ENCODE measurements at regions not wholly inside any gene's neighbourhood (a gene's known extent, or its start where the extent isn't known, plus 50 kb on each side); places are given as distances from the start of the nearest gene placed in this dataset.
"Not testable (repeated sequence)": the region's sequence is repeated elsewhere in the genome, so short reads cannot be mapped to it uniquely, and the experiment has no call there.

DNA sequence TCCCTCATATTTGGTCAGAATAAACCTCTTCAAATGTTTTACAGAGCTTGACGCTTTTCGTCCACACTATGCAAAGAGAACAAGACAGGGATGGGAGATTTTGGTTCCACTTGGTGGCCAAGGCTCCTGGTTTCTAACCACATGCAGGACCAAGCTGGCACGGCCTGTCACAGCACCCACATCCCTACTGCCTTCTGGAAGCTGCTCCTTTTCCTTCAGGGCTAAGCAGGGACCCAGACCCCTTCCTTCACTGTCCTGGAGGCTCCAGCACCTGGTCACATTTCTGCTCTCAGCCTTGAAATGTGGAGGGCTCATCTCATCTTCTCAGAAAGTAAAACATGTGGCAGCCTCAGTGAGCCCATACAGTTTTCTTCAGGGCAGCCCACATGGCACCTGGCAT lies 50.4 kb upstream of the ARHGEF7 start:
- no peak overlapping the region for H3K27ac Mint-ChIP-seq
- no peak for DNase-seq (ENCODE audit: low spot score)
- no peak overlapping the region for H3K4me3 Mint-ChIP-seq (ENCODE audit: low read depth)
- no peaks in the 10 kb centered on the region for H3K36me3 Mint-ChIP-seq (ENCODE audit: low read depth)
- intact Hi-C loops (cut with micrococcal nuclease) = loop anchor here (5.0 kb wide), 2 partner anchors 48 to 122 kb away; no protein-coding TSS in a partner anchor
- no peaks in the 10 kb centered on the region for H3K9me3 Mint-ChIP-seq
- peaks cover 51% of the 10 kb centered on the region for H3K27me3 Mint-ChIP-seq (ENCODE audit: low read depth)
- H3K4me1 Mint-ChIP-seq (ENCODE audit: low read depth) = peaks cover 6% of the 10 kb centered on the region

DNA sequence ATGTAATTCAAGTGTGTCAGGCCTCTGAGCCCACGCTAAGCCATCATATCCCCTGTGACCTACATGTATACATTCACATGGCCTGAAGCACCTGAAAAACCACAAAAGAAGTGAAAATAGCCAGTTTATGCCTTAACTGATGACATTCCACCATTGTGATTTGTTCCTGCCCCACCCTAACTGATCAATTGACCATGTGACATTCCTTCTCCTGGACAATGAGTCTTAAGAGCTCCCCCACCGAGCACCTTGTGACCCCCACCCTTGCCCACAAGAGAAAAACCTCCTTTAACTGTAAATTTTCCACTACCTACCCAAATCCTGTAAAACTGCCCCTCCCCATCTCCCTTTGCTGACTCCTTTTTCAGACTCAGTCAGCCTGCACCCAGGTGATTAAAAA lies 52.1 kb upstream of the ARHGEF7 start:
- Mint-ChIP-seq H3K9me3 (no peaks in the 10 kb centered on the region), H3K27me3 (ENCODE audit: low read depth) (peaks cover 42% of the 10 kb centered on the region), H3K27ac (no peak overlapping the region), H3K36me3 (ENCODE audit: low read depth) (no peaks in the 10 kb centered on the region), H3K4me1 (ENCODE audit: low read depth) (peaks cover 6% of the 10 kb centered on the region), H3K4me3 (ENCODE audit: low read depth) (no peak overlapping the region)
- intact Hi-C loops (cut with micrococcal nuclease) = no loop called here
- no peak for DNase-seq (ENCODE audit: low spot score)

DNA sequence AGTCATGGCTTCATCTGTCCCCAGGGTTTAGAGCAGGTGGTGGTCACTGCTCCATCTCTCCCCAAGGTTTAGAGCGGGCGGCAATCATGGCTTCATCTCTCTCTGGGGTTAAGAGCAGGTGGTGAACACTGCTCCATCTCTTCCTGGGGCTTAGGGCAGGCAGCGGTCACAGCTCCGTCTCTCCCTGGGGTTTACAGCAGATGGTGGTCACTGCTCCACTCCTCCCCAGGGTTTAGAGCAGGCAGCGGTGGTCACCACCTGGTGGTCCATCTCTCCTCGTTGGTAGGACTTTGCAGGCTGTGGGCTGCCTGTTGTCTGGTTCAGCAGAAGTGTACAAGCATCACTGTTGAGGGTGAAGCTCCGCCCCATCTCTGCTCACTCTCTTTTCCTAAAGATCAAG lies 52.8 kb upstream of the ARHGEF7 start:
- Mint-ChIP-seq H3K27ac (no peak overlapping the region), H3K4me3 (ENCODE audit: low read depth) (no peak overlapping the region), H3K4me1 (ENCODE audit: low read depth) (peaks cover 3% of the 10 kb centered on the region), H3K27me3 (ENCODE audit: low read depth) (peaks cover 45% of the 10 kb centered on the region), H3K36me3 (ENCODE audit: low read depth) (no peaks in the 10 kb centered on the region), H3K9me3 (no peaks in the 10 kb centered on the region)
- intact Hi-C loops (cut with micrococcal nuclease) = no loop called here
- DNase-seq (ENCODE audit: low spot score) = no peak

DNA sequence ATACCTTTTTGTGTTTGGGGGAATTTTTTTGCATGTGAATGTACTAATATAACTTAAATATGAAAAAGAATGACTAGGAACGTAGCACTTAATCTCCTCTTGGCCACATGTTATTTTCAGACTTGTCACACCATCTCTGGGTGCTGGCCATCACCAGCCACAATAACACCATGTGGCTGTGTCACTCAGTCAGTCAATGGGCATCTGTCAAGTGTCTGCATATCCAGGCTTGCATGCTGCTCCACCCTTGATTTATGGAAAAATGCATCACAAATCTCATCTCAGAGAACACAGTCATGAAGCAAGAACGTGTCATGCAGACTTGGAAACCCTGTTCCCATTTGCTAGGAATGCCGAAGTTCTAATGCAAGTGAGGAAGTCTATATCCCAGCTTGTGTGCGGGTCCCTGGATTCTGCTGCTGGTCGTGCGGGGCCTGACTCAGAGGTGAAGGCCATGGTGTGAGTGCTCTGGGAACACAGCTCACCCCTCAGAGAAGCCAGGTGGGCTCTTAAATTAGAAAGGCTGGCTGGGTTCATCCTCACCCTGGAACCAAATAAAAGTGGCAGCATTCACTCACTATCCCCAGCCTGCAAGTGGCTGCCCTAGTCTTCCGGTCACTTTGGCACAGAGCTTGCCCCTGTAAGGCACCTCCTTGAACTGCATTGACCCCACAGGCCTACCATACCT lies 53.6 kb upstream of the ARHGEF7 start:
- Mint-ChIP-seq H3K4me3 (ENCODE audit: low read depth) (no peak overlapping the region), H3K27ac (no peak overlapping the region), H3K36me3 (ENCODE audit: low read depth) (no peaks in the 10 kb centered on the region), H3K4me1 (ENCODE audit: low read depth) (peaks cover 2% of the 10 kb centered on the region), H3K9me3 (no peaks in the 10 kb centered on the region), H3K27me3 (ENCODE audit: low read depth) (peaks cover 49% of the 10 kb centered on the region)
- intact Hi-C loops (cut with micrococcal nuclease) = no loop called here
- DNase-seq (ENCODE audit: low spot score) = no peak

DNA sequence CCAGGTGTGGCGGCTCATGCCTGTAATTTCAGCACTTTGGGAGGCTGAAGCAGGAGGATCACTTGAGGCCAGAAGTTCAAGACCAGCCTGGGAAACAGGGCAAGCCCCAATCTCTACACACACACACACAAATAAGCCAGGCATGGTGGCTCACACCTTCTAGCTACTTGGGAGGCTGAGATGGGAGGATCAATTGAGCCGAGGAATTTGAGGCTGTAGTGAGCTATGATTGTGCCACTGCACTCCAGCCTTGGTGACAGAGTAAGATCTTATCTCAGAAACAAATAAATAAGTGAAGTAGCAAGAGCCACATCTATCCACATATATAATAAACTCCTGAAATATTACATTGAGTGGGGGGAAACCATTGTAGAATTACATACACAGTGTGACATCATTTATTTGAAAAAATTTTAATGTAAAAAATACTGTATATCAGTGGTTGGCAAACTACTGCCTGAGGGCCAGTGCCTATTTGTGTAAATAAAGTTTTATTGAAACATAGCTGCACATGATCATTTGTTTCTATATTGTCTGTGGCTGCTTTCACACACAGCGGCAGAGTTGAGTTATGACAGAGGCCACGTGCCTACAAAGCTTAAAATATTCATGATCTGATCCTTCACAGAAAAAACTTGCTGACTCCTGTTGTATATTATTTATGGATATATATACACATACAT lies 54.7 kb upstream of the ARHGEF7 start:
- Mint-ChIP-seq H3K27me3 (ENCODE audit: low read depth) (peaks cover 47% of the 10 kb centered on the region), H3K4me3 (ENCODE audit: low read depth) (no peak overlapping the region), H3K36me3 (ENCODE audit: low read depth) (no peaks in the 10 kb centered on the region), H3K9me3 (no peaks in the 10 kb centered on the region), H3K27ac (no peak overlapping the region), H3K4me1 (ENCODE audit: low read depth) (no peaks in the 10 kb centered on the region)
- intact Hi-C loops (cut with micrococcal nuclease) = no loop called here
- DNase-seq (ENCODE audit: low spot score) = no peak

DNA sequence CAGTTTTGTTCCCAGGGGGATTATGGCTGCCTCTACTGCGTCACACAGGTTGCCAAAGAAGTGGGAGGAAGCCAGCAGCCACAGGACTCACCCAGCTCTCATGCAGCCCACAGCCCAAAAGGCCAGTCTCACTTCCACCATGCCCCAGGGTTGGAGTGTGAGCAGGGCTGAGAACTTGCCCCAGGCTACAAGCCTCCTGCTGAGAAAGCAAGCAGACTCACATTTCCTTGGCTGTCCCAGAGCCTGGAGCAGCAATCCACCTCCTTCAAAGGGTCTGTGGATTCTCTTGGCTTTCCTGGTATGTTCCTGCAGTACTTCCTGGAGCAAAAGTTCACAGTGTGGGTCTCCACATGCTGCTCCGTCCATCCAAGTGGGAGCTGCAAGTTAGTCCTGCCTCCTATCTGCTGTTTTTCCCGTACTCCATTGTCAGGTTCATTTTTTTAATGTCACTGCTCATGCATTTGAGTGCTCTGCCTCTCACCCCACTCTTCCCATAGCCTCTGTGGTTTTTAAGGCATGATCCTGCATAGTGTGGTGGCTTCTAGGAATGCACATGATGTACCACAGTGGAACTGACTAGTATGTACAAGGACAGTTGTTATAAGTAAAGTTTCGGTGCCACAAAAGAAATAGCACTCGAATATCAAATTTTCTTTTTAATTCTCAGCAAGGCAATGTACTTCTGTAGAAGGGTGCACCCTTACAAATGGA lies 56.2 kb upstream of the ARHGEF7 start:
- Mint-ChIP-seq H3K27ac (no peak overlapping the region), H3K4me3 (ENCODE audit: low read depth) (no peak overlapping the region), H3K4me1 (ENCODE audit: low read depth) (no peaks in the 10 kb centered on the region), H3K27me3 (ENCODE audit: low read depth) (peaks cover 42% of the 10 kb centered on the region), H3K9me3 (no peaks in the 10 kb centered on the region), H3K36me3 (ENCODE audit: low read depth) (no peaks in the 10 kb centered on the region)
- intact Hi-C loops (cut with micrococcal nuclease) = no loop called here
- no peak for DNase-seq (ENCODE audit: low spot score)

DNA sequence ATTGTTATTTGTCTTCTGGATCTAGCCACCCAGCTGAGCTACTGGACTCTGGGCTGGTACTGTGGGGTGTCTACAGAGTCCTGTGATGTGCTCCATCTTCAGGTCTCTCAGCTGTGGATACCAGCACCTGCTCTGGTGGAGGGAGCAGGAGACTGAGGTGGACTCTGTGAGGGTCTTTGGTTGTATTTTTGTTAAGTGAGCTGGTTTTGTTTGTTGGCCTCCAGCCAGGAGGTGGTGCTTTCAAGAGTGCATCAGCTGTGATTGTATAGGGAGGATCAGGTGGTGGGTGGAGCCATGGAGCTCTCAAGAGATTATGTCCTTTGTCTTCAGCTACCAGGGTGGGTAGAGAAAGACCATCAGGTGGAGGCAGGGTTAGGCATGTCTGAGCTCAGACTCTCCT lies 56.8 kb upstream of the ARHGEF7 start:
- H3K27ac Mint-ChIP-seq; intact Hi-C loops (cut with micrococcal nuclease); DNase-seq (ENCODE audit: low spot score); H3K4me3 Mint-ChIP-seq (ENCODE audit: low read depth); H3K4me1 Mint-ChIP-seq (ENCODE audit: low read depth); H3K9me3 Mint-ChIP-seq; H3K36me3 Mint-ChIP-seq (ENCODE audit: low read depth): not testable (repeated sequence)
- H3K27me3 Mint-ChIP-seq (ENCODE audit: low read depth) = peaks cover 45% of the 10 kb centered on the region

DNA sequence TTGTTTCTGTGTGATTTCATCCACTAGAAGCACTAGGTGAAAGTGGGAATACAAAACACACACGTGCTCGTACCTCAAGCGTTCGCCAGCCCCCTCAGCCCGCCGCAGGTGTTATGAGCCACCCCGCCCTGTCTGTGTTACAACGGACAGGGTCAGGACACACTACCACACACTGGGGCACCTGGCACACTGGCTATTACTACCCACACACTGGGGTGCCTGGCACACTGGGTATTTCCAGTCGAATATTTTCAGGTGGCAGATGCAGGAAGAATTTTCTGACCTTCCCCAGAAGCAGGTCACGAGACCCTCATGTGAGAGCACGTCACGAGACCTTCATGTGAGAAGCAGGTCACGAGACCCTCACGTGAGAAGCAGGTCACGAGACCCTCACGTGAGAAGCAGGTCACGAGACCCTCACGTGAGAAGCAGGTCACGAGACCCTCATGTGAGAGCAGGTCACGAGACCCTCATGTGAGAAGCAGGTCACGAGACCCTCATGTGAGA lies 63.3 kb upstream of the ARHGEF7 start:
- H3K27me3 Mint-ChIP-seq (ENCODE audit: low read depth) = peaks cover 21% of the 10 kb centered on the region
- H3K27ac Mint-ChIP-seq; H3K4me3 Mint-ChIP-seq (ENCODE audit: low read depth); H3K9me3 Mint-ChIP-seq; DNase-seq (ENCODE audit: low spot score); H3K4me1 Mint-ChIP-seq (ENCODE audit: low read depth); H3K36me3 Mint-ChIP-seq (ENCODE audit: low read depth); intact Hi-C loops (cut with micrococcal nuclease): not testable (repeated sequence)

DNA sequence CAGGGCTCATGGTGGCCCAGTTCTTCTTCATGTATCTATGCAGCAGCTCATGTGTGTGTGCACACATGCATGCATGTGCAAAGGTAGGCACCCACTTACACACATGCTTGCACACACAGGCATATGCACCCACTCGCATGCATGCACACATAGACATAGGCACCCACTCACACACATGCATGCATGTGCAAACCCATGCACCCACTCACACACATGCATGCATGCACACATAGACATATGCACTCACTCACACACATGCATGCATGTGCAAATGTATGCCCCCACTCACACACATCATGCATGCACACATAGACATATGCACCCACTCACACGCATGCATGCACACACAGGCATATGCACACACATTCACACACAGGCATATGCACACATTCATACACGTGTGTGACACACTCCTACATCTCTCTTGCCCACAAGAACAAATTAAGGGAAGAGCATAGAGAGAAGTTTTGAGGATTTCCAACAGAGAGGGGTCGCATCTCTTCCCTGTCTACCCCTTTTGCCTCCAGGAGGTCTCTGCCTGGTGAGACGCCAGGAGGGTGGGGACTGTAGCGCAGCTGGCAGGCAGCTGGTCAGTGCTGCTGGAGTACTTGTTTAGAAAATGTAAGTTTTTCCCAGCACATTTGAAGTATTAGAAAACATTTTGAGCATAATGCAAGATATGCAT lies 63.9 kb upstream of the ARHGEF7 start:
- intact Hi-C loops (cut with micrococcal nuclease) = no loop called here
- no peak overlapping the region for H3K4me3 Mint-ChIP-seq (ENCODE audit: low read depth)
- no peak overlapping the region for H3K27ac Mint-ChIP-seq
- H3K9me3 Mint-ChIP-seq = no peaks in the 10 kb centered on the region
- peaks cover 6% of the 10 kb centered on the region for H3K4me1 Mint-ChIP-seq (ENCODE audit: low read depth)
- H3K27me3 Mint-ChIP-seq (ENCODE audit: low read depth) = peaks cover 18% of the 10 kb centered on the region
- H3K36me3 Mint-ChIP-seq (ENCODE audit: low read depth) = no peaks in the 10 kb centered on the region
- DNase-seq (ENCODE audit: low spot score) = no peak

DNA sequence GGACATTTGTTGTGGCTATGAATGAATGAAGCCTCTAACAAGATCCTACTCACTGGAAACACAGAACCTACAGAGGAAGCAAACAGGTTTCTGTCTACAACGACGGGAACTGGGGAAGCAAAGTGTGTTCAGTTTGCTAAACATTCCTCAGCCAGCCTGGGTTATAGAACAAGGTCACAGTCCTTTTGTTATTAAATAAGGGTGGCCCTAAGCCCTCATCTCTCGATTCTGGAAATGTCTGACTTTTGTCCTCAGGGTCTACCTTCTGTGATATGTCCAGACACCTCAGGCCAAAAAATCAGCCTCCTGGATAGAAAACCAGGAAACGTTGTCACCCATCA lies 64.6 kb upstream of the ARHGEF7 start:
- no peaks in the 10 kb centered on the region for H3K36me3 Mint-ChIP-seq (ENCODE audit: low read depth)
- H3K27ac Mint-ChIP-seq = no peak overlapping the region
- intact Hi-C loops (cut with micrococcal nuclease) = loop anchor here (1.0 kb wide), 1 partner anchor 106 kb away; no protein-coding TSS in a partner anchor
- H3K9me3 Mint-ChIP-seq = no peaks in the 10 kb centered on the region
- peaks cover 12% of the 10 kb centered on the region for H3K27me3 Mint-ChIP-seq (ENCODE audit: low read depth)
- H3K4me1 Mint-ChIP-seq (ENCODE audit: low read depth) = peaks cover 6% of the 10 kb centered on the region
- no peak for DNase-seq (ENCODE audit: low spot score)
- H3K4me3 Mint-ChIP-seq (ENCODE audit: low read depth) = no peak overlapping the region

DNA sequence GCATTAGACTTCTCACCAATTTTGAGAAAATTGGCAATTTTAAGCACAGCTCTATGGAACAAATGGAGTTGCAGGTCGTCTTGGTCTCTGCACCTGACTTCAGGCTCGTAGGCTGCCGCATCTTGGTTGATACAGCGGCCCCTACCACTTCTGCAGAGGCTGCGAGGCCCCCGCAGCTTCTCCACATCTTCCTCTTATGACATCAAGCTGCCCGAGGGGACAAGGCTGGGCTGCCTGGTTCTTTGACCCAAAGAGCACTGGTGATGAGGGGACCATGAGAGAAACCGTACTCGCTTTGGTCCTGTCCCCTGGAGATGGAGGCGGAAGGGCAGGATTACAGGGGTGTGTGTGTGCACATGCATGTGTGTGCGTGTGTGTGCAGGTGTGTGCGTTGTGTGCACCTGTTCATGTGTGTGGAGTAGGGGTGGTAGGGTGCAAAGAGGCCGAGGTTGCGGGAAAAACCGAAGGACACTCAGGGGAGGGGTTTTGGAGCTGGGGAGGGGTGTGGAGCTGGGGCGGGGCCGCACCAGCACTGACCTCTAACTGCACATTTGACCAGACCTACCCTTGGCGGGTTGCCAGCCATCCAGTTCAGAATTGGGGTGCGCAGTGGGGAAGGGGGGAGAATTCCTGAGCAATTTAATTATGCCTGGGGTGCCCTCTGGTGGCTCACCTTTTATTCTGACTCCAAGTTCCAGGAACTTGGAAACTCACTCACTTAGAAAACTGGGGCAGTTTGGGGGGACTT lies 65.1 kb upstream of the ARHGEF7 start:
- Mint-ChIP-seq H3K4me1 (ENCODE audit: low read depth) (peaks cover 6% of the 10 kb centered on the region), H3K4me3 (ENCODE audit: low read depth) (no peak overlapping the region), H3K9me3 (no peaks in the 10 kb centered on the region), H3K27ac (no peak overlapping the region), H3K36me3 (ENCODE audit: low read depth) (no peaks in the 10 kb centered on the region), H3K27me3 (ENCODE audit: low read depth) (peaks cover 12% of the 10 kb centered on the region)
- no peak for DNase-seq (ENCODE audit: low spot score)
- intact Hi-C loops (cut with micrococcal nuclease) = loop anchor here (1.0 to 5.0 kb wide), 2 partner anchors 106 to 133 kb away; partner anchors contain the start of gene ANKRD10

DNA sequence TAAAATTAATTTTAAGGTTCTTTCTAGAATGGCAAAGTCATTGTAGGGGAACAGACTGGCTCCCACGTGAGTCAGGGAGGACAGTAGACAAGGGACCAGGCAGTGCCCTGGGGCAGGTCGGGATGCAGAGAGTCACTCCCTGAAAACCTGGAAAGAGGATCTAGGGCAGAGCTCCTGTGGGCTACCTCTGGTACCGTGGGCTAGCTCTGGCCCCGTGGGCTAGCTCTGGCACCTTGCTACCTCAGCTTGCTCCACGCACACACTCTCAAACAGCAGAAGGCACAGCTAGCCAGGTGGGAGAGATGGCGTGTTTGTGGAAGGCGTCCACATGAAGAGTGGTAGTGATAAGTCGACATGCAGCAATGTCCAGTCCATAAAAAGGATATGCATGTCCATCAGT lies 66.7 kb upstream of the ARHGEF7 start:
- Mint-ChIP-seq H3K4me3 (ENCODE audit: low read depth) (no peak overlapping the region), H3K27ac (no peak overlapping the region), H3K4me1 (ENCODE audit: low read depth) (peaks cover 6% of the 10 kb centered on the region), H3K27me3 (ENCODE audit: low read depth) (no peaks in the 10 kb centered on the region), H3K36me3 (ENCODE audit: low read depth) (no peaks in the 10 kb centered on the region), H3K9me3 (no peaks in the 10 kb centered on the region)
- DNase-seq (ENCODE audit: low spot score) = no peak
- intact Hi-C loops (cut with micrococcal nuclease) = loop anchor here (5.0 kb wide), 1 partner anchor 131 kb away; the partner anchor contains the start of gene ANKRD10

All from activated T-helper 2 cell treated with anti-CD3 and anti-CD28 coated beads, Interferon-gamma antibody, Interleukin-2, Interleukin-4, amounts not matched to agents 10 μg/mL and 5 μg/mL and 100 μg/mL, durations not matched to agents 14 hours and 24 hours and 36 hours (primary cell).